ENCODE measurements at regions not wholly inside any gene's neighbourhood (a gene's known extent, or its start where the extent isn't known, plus 50 kb on each side); places are given as distances from the start of the nearest gene placed in this dataset.
"Not testable (repeated sequence)": the region's sequence is repeated elsewhere in the genome, so short reads cannot be mapped to it uniquely, and the experiment has no call there.

- Mint-ChIP-seq H3K4me3 (no peak overlapping the region), H3K9me3 (no peaks in the 10 kb centered on the region), H3K36me3 (ENCODE audit: low read depth) (no peaks in the 10 kb centered on the region), H3K27me3 (ENCODE audit: low read depth) (no peaks in the 10 kb centered on the region), H3K27ac (no peak overlapping the region), H3K4me1 (ENCODE audit: low read depth) (peaks cover 10% of the 10 kb centered on the region)
- CTCF ChIA-PET = interaction anchor here (0.6 kb wide), 1 partner anchor 1166 kb away, joined by 3 read pairs; no protein-coding TSS in a partner anchor
- DNase-seq = no peak
- intact Hi-C loops (cut with micrococcal nuclease) = no loop called here
Observed at GRCh38 chr13:47892374-47892773, 108.7 kb downstream of the SUCLA2 start.

GRCh38 chr13:47890146-47890814 lies 110.8 kb downstream of the SUCLA2 start:
- no peaks in the 10 kb centered on the region for H3K9me3 Mint-ChIP-seq
- CTCF ChIA-PET = interaction anchor here (0.7 to 3.2 kb wide), 2 partner anchors 148 to 1294 kb away, joined by 3 to 9 read pairs; partner anchors contain the start of gene NUDT15

GRCh38 chr13:47886314-47886713 lies 114.8 kb downstream of the SUCLA2 start:
- DNase-seq = no peak
- CTCF ChIA-PET = no interaction called here
- intact Hi-C loops (cut with micrococcal nuclease) = no loop called here
- H3K4me1 Mint-ChIP-seq (ENCODE audit: low read depth) = peaks cover 14% of the 10 kb centered on the region
- no peak overlapping the region for H3K4me3 Mint-ChIP-seq
- H3K9me3 Mint-ChIP-seq = no peaks in the 10 kb centered on the region
- H3K36me3 Mint-ChIP-seq (ENCODE audit: low read depth) = peaks cover 1% of the 10 kb centered on the region
- H3K27me3 Mint-ChIP-seq (ENCODE audit: low read depth) = no peaks in the 10 kb centered on the region
- H3K27ac Mint-ChIP-seq = no peak overlapping the region

More at GRCh38 chr13:47890146-47890814, 110.8 kb downstream of the SUCLA2 start:
- Mint-ChIP-seq H3K4me3 (peak overlapping the region; percentile 70), H3K4me1 (ENCODE audit: low read depth) (peaks cover 15% of the 10 kb centered on the region), H3K27me3 (ENCODE audit: low read depth) (no peaks in the 10 kb centered on the region), H3K27ac (peak overlapping the region; percentile 80), H3K36me3 (ENCODE audit: low read depth) (peaks cover 1% of the 10 kb centered on the region)
- peak; percentile 55 for DNase-seq
- intact Hi-C loops (cut with micrococcal nuclease) = loop anchor here (1.0 to 2.0 kb wide), 2 partner anchors 147 to 176 kb away; partner anchors contain the start of gene NUDT15

- H3K4me3 Mint-ChIP-seq = no peak overlapping the region
- H3K9me3 Mint-ChIP-seq = peaks cover 14% of the 10 kb centered on the region
- H3K27ac Mint-ChIP-seq = no peak overlapping the region
- CTCF ChIA-PET = no interaction called here
- DNase-seq = no peak
- peaks cover 7% of the 10 kb centered on the region for H3K36me3 Mint-ChIP-seq (ENCODE audit: low read depth)
- no peaks in the 10 kb centered on the region for H3K27me3 Mint-ChIP-seq (ENCODE audit: low read depth)
- intact Hi-C loops (cut with micrococcal nuclease) = no loop called here
- no peaks in the 10 kb centered on the region for H3K4me1 Mint-ChIP-seq (ENCODE audit: low read depth)
Observed at GRCh38 chr13:47875201-47875600, 125.9 kb downstream of the SUCLA2 start.

GRCh38 chr13:47873987-47874386 lies 127.1 kb downstream of the SUCLA2 start:
- H3K4me1 Mint-ChIP-seq (ENCODE audit: low read depth); H3K4me3 Mint-ChIP-seq; DNase-seq; H3K27ac Mint-ChIP-seq; H3K27me3 Mint-ChIP-seq (ENCODE audit: low read depth); H3K36me3 Mint-ChIP-seq (ENCODE audit: low read depth); intact Hi-C loops (cut with micrococcal nuclease): not testable (repeated sequence)
- CTCF ChIA-PET = interaction anchor here (0.7 kb wide), 1 partner anchor 821 kb away, joined by 5 read pairs; no protein-coding TSS in a partner anchor
- peaks cover 14% of the 10 kb centered on the region for H3K9me3 Mint-ChIP-seq

GRCh38 chr13:47873319-47873718 lies 127.8 kb downstream of the SUCLA2 start:
- H3K27ac Mint-ChIP-seq; H3K27me3 Mint-ChIP-seq (ENCODE audit: low read depth); DNase-seq; H3K36me3 Mint-ChIP-seq (ENCODE audit: low read depth); H3K4me3 Mint-ChIP-seq; H3K4me1 Mint-ChIP-seq (ENCODE audit: low read depth); intact Hi-C loops (cut with micrococcal nuclease): not testable (repeated sequence)
- CTCF ChIA-PET = interaction anchor here (0.7 kb wide), 1 partner anchor 821 kb away, joined by 5 read pairs; no protein-coding TSS in a partner anchor
- H3K9me3 Mint-ChIP-seq = peaks cover 14% of the 10 kb centered on the region

GRCh38 chr13:47869776-47870175 lies 131.3 kb downstream of the SUCLA2 start:
- Mint-ChIP-seq H3K4me1 (ENCODE audit: low read depth) (peaks cover 2% of the 10 kb centered on the region), H3K27me3 (ENCODE audit: low read depth) (no peaks in the 10 kb centered on the region), H3K27ac (no peak overlapping the region), H3K4me3 (no peak overlapping the region), H3K9me3 (peaks cover 12% of the 10 kb centered on the region), H3K36me3 (ENCODE audit: low read depth) (peaks cover 7% of the 10 kb centered on the region)
- intact Hi-C loops (cut with micrococcal nuclease) = no loop called here
- DNase-seq = no peak
- CTCF ChIA-PET = no interaction called here

GRCh38 chr13:47865883-47866282 lies 135.2 kb downstream of the SUCLA2 start:
- Mint-ChIP-seq H3K27me3 (ENCODE audit: low read depth) (no peaks in the 10 kb centered on the region), H3K4me1 (ENCODE audit: low read depth) (peaks cover 2% of the 10 kb centered on the region), H3K9me3 (no peaks in the 10 kb centered on the region), H3K4me3 (no peak overlapping the region), H3K36me3 (ENCODE audit: low read depth) (no peaks in the 10 kb centered on the region), H3K27ac (no peak overlapping the region)
- intact Hi-C loops (cut with micrococcal nuclease) = no loop called here
- no peak for DNase-seq
- CTCF ChIA-PET = no interaction called here

GRCh38 chr13:47862841-47863240 lies 138.2 kb downstream of the SUCLA2 start:
- intact Hi-C loops (cut with micrococcal nuclease) = no loop called here
- H3K4me1 Mint-ChIP-seq (ENCODE audit: low read depth) = peaks cover 2% of the 10 kb centered on the region
- H3K36me3 Mint-ChIP-seq (ENCODE audit: low read depth) = no peaks in the 10 kb centered on the region
- DNase-seq = no peak
- peaks cover 2% of the 10 kb centered on the region for H3K27me3 Mint-ChIP-seq (ENCODE audit: low read depth)
- H3K27ac Mint-ChIP-seq = no peak overlapping the region
- no peak overlapping the region for H3K4me3 Mint-ChIP-seq
- H3K9me3 Mint-ChIP-seq = no peaks in the 10 kb centered on the region
- CTCF ChIA-PET = no interaction called here

- Mint-ChIP-seq H3K9me3 (no peaks in the 10 kb centered on the region), H3K27me3 (ENCODE audit: low read depth) (peaks cover 2% of the 10 kb centered on the region), H3K4me3 (no peak overlapping the region), H3K27ac (no peak overlapping the region), H3K36me3 (ENCODE audit: low read depth) (no peaks in the 10 kb centered on the region), H3K4me1 (ENCODE audit: low read depth) (no peaks in the 10 kb centered on the region)
- no peak for DNase-seq
- CTCF ChIA-PET = interaction anchor here (0.7 kb wide), 2 partner anchors 12 to 56 kb away, joined by 3 to 4 read pairs; no protein-coding TSS in a partner anchor
- intact Hi-C loops (cut with micrococcal nuclease) = no loop called here
Observed at GRCh38 chr13:47859165-47859564, 141.9 kb downstream of the SUCLA2 start.

GRCh38 chr13:47858042-47859025 lies 142.7 kb downstream of the SUCLA2 start:
- CTCF ChIA-PET = interaction anchor here (0.6 kb wide), 1 partner anchor 49 kb away, joined by 3 read pairs; no protein-coding TSS in a partner anchor
- DNase-seq = no peak
- Mint-ChIP-seq H3K27me3 (ENCODE audit: low read depth) (peaks cover 2% of the 10 kb centered on the region), H3K4me1 (ENCODE audit: low read depth) (no peaks in the 10 kb centered on the region), H3K4me3 (no peak overlapping the region), H3K27ac (no peak overlapping the region), H3K36me3 (ENCODE audit: low read depth) (no peaks in the 10 kb centered on the region), H3K9me3 (no peaks in the 10 kb centered on the region)
- intact Hi-C loops (cut with micrococcal nuclease) = no loop called here

- Mint-ChIP-seq H3K27ac (no peak overlapping the region), H3K27me3 (ENCODE audit: low read depth) (peaks cover 2% of the 10 kb centered on the region), H3K36me3 (ENCODE audit: low read depth) (no peaks in the 10 kb centered on the region), H3K4me3 (no peak overlapping the region), H3K4me1 (ENCODE audit: low read depth) (no peaks in the 10 kb centered on the region), H3K9me3 (peaks cover 3% of the 10 kb centered on the region)
- CTCF ChIA-PET = no interaction called here
- DNase-seq = no peak
- intact Hi-C loops (cut with micrococcal nuclease) = no loop called here
Observed at GRCh38 chr13:47853236-47853635, 147.8 kb downstream of the SUCLA2 start.
